KG1 (cell line): ENCODE measurements at regions not wholly inside any gene's neighbourhood (a gene's known extent, or its start where the extent isn't known, plus 50 kb on each side); places are given as distances from the start of the nearest gene placed in this dataset.

ENCODE experiments used
- DNase-seq: peaks from one replicate; lab custom pipeline; 2025; lab: John Stamatoyannopoulos, UW

DNA sequence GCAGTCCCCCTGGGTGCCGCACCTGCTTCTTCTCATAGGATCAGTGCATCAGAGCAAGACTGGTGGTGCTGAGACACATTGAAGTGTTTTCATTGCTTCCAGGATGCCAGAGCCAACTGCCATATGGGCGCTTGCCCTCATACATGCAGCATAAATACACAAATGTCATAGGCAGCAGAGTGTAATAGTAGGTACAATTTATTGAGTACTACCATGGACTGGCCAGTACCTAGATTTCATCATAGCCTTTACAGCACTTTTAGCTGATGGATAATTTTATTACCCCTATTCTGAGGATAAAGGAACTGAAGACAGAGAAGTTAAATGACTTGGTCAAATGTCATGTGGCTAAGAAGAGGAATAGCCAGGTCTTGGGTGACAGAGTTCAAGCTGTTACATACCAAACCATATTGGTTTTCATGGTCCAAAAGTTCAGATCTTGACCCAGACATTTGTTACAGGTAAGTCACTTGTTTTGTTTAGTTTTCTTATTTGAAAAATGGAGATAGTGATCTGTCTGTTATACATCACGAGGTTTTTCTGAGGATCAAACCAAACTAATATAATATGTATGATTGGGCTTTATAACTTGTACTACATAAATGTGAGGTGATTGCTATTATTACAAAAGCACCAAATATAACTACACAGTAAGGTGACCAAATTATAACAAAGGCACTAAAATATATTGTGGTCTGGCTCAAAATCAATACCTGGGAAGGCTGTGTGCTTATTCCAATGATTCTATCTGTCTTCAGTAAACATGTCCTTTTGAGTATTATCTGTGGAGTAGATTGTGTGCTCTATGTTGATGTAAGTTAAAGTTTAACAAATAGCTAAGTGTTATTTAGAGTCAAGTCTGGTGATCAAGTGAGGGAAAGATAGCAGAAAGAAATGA, 151.9 kb upstream of the CYRIA start:
- no peak for DNase-seq

DNA sequence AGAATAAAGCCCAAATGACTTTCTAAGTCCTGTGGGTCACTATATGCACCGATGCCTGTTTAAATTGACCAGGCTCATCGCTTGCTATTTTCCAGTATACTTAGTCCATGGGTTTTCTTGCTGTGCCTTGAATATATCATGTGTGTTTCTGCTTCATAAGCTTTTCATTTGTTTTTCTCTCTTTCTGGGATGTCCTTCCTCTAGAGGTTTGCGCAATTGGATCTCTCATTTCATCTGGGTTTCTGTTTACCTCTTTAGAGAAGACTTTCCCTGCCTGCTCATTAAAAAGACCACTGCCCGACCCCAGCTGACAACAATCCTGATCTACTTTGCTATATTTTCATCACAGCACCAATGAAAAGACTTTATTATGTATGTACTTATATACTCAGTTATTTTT, 150.9 kb upstream of the CYRIA start:
- no peak for DNase-seq

DNA sequence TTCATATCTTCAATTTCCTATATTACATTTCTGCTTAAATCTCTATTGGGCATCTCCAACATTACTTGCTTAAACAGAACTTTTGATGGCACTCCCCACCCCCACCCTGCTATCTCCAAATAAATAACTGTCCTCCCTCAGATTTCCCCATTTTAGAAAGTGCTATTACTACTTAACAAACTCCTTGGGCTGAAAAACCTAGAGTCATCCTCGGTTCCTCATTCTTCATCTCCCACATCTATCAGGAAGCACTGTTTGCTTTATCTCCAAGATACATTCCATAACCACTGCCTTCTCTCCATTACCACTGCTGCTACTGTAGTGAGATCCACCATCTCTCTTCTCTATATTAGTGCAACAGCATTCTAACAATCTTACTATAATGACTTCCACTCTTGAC, 150.4 kb upstream of the CYRIA start:
- DNase-seq = no peak

DNA sequence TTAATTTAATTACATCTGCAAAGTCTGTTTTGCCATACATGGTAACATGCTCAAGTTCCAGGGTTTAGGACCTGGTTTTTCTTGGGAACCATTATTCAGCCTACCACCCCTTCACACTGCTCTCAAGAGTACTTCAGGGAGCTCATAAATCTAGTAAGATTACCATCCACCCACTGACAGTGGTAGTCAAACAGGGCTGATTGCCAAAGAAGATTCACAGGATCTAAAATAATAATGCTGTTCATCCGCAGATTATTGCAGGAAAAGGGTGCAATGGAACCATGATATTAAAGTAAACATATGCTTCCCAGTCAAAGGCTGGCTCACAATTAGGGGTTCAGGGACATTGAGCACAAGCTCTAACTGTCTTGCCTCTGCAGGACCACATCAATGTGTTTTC, 148.0 kb upstream of the CYRIA start:
- DNase-seq = no peak

DNA sequence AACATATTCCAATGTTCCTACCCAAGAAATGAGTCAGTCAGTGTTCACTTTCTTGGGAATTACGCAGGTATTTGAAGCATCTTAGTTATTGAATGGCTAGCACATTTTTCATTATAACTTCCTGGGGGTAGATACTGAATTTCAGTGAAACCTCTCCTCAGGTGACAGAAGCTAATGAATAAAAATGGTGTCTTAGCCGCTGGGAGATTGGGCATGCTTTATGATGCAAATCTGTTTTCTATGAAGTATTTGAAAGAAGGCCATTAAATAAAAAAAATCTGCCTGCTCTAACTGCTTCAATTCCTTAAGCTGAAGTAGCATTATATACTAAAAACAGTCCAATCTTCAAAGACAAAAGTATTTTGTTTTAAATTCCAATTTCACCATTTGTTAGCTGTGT, 132.8 kb upstream of the CYRIA start:
- DNase-seq = no peak

DNA sequence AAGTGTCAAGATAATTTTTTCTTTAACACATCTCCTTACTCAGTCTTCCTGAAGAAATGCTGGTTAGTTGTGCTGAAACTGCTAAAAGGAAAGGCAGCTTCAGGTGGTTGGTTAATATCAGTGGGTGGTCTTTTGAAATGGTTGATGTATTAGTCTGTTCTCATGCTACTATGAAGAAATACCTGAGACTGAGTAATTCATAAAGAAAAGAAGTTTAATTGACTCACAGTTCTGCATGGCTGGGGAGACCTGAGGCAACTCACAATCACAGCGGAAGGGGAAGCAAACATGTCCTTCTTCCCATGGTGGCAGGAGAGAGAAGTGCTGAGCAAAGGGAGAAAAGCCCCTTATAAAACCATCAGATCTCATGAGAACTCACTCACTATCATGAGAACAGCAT, 125.9 kb upstream of the CYRIA start:
- DNase-seq = no peak

DNA sequence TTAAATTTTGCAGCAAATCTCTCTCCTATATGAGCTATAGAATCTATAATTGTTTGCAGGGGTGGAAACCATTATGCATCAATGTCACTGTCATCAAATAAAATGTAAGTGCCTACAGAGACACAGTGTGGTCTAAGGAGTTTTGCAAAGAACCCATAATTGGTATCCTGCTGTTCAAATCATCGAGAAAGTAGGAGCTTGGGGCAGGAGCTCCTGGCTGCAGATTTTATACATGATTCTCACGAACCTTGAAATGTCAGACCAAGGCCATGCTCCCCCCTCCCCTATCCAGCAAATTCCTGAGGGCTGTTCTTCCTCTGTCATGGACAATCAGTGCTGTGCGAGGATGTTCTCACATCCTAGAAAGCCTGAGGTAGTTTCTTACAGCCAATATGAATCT, 119.5 kb upstream of the CYRIA start:
- DNase-seq = no peak

DNA sequence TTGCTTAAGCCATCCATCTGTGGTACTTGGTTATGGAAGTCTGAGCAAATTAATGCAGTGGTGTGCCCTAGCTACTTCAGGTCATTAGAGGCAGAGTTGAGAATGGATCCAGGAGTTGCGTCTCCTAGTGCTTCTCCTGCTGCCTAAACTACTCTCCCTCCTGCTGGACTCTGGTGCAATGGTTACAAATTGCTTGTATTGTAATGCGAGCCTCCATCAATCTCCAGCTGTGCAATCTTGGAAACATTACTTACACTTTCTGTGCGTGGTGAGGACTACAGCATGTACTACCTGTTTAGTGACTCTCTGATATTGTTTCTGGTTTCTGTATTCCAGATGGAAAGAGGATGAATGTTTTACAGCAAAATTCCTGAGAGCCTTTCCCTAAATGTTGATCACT, 119.0 kb upstream of the CYRIA start:
- DNase-seq = no peak

DNA sequence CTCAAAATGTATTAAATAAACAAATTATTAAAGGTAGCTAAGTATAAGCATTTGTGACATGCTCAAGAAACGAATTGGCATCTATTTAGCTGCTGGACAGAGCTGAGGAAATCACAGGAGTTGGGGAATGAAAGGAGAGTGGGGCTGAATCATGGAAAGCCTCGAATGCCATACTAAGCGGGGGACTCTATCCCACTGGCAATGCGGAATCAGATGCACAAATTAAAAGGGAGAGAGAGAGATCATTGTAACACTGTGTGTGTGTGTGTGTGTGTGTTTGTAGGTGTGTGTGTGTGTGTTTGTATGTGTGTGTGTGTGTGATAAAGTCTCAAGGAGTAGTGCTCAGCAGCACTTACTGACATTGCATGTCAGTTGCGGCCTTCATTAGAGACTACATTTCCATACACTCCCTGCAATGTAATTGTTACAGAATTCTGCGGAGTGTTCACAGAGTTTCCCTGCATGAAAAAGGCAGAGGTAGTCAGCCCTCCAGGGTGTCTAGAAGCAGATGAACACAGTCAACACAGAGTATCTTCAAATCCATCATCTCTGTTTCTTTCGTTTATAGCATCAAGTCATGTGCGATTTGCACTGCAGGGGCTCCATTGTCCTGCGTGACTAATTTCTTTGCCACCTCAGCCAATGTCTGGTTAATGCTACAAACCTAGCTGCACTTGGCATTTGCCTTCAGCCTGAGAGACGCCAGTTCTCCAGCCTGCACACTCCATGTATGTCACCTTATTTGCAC, 111.7 kb upstream of the CYRIA start:
- no peak for DNase-seq

DNA sequence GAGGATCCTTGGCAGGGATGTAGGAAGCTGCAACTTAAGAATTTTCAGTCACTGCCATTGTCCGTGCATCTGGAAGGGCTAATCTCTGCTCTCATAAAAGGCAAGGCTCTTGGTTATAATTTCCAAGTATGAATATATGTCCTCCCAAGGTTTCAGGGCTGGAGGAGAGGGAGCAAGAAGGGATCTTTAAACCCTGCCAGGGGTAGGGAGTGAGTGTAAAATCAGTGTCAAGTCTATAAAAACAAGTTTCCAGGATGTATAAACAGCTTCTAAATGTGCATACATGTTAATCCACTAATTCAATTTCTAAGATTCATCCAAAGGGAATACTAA, 110.2 kb upstream of the CYRIA start:
- DNase-seq = no peak

DNA sequence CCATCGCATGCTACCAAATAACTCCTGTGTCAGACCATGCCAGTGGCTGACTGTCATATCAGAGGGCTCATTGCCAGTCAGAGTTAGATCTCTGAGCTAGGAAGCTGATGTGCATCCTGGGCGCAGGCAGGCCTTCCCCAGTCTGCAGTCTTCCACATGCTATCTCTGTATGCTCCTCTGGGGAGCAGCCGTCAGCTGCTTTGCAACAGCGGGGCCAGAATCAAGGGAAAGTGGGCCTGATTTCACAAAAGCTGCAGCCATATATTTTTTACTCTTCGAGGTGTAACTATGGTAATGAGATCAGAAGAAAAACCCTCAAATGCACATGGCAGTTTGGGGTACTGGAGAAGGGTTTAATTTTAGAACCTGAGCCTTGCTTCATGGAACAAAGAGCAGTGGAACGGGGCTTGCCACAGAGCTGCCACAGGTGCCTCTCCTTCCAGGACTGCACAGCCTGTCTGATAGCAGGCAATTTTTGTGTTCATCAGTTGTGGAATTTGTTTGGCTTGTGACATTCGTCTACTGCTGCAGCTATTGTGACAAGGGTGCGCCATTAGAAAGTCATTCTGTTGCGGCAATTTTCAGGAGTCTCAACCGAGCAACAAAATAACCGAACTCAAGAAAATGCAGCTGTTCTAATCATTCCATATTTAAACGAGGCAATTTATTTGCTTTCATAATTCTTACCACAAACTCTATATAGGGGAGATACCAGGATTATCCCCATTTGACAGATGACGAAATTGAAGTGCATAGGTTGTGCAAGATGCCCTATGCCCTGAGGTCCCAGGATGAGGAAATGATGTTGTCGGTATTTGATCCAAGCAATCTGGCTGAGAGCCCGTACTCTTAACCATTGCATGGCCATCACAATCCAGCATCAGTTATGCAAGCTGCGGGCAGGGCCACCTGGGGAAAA, 109.6 kb upstream of the CYRIA start:
- DNase-seq = no peak

DNA sequence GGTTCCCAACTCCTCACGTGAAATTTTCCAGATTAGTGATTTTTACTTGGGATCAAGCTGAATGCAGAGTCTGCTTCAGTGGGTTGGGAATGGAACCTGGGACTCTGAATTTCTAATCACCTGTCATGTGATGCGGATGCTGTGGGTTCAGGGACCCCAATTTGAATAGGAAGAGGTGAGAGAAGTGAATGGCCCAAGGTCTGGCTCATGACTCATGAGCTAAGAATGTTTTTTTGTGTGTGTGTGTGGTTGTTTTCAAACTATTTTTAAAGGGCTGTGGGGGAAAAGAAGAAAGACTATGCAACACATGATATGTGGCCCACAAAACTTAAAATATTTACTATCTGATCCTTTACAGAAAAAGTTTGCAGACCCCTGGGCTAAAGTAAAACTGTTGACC, 108.5 kb upstream of the CYRIA start:
- no peak for DNase-seq

DNA sequence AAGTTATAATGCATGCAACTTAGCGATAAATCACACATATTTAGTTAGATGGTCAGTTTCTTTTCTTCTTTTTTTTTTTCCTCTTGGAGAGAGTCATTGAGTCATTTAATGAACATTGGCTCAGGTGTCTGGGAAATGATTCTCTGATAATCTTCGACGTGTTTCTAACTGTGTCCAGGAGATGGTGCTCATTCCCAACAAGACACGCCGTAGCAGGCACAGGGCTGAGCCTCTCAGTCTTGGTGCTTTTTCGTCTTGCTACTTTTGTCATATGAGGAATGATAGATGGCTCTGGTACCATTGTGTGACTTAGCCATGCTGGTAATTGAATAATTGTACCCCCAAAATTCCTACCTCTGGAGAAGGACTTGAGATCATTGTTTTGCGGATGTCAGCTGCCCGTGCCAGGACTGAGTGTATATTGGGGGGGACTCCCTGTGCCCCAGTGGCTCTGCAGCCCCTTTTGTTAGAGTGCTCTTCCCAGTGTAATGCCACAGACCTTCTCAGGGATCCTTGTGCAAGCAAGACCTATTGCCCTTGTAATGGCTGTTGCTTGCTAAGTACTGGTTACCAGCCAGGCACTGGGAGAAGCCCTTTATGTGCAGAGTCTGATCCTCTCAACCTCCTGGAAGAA, 107.6 kb upstream of the CYRIA start:
- DNase-seq = peak; percentile 14

DNA sequence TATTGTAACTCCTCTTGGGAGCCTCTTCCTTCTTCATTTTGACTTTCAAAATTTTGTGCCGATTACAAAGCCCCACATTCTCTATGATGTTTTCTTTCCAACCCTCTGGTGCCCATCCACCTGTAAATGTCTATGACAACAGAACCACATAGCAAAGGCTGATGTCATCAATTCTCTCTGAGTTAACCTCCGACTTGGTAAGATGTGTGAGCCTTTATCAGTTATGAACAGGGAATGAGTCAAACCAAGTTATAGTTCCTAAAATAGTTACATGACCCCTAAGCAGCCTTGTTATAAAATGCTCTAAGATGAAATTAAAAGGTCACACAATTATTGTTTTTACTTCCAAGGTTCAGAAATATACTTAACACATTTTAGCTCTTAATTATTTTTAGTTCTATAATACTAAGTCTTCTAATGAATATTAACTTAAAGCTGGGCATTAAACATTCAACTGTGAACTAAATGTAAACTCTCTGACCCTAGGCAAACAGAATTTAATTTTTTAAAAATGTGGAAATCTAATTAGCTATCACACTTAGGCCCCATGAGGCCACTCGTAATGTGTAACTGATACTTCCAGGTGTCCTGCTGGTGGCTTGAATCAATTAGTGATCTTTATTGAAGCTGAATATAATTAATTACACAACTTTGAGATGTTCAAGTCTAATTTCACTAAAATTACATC, 102.3 kb upstream of the CYRIA start:
- no peak for DNase-seq

DNA sequence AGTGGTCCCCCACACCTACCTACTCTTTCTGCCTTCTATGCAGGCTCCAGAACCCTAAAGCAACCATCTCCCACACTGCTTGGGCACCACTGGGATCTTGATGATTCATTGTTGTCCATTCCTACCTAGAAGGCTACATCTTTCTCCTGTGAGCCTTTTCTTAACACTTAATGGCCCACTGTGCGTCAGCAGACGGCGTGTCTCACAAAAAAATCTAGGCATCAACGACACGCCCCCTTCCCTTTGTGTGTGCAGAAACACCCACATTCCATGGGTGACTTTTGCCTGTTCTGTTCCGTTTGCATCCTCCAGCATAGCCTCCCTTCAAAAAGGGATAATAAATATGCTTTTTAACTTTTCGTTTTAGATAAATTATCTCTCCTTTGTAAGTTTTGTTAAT, 99.7 kb upstream of the CYRIA start:
- no peak for DNase-seq

DNA sequence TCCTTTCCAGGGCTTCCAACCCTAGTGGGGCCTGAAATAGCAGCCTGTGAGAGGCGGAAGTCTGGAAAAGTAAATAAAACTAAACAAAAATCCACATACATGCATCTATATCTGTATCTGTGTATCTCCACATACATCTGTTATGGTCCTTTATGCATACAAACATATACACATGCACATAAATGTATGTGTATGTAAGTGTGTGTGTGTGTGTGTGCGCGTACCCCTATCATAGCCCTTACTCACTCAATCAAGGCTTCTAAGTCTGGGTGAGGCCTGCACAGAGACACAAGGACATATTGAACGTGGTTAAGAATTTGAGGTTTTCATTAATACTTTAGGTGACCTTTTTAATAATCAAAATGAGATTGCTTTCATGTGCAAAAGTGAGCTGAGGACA, 98.9 kb upstream of the CYRIA start:
- DNase-seq = no peak

DNA sequence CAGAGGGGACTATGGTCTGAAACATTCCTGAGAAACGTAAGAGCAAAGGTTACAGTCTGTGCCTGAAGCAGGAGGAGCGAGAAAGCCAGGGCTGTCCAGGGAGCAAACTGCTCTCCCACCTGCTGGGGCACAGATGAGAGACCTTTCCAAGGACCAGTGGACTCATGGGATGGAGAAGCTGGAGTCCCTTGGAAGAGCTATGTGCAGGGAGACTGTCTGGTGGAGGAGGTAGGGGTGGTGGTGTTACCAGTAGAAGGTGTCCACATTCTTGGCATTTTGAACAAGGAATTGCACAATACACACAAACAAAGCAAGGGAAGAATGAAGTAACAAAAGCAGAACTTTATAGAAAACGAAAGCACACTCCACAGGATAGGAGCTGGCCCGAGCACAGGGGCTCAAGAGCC, 97.9 kb upstream of the CYRIA start:
- no peak for DNase-seq

DNA sequence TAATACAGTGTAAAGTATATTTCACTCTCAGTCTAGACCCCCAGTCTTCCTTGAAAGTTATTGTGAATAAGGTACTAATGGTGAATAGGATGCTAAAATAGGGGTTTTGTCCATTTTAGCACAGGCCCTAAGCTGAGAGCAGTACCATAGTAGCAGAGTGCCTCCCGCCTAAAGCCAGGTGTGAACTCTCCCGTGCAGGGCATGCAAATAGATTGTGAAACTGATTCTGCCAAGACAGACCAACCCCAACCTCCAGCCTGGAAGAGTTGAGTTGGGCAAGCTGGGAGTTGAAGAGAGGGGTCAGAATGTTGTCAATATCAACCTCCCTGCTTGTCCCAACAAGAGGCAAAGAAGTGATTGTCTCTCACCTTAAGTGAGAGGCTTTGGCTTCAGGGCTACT, 97.4 kb upstream of the CYRIA start:
- DNase-seq = no peak

DNA sequence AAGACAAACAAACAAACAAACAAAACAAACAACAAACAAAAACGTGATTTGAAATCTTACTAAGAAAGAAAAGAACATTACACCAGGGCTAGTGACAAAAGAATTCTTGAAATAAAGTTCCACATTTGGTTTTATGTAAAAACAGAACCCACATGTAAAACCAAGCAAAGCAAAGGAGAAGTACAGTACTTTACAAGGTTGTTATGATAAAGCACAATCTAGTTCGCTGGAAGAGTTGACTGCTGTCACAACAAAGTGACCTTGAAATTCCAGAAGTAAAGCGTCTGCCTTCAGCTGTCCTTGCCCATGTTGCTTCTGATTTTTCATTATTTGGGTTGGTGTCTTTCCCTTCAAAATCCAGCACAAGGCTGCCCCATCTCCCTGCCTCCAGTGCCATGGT, 94.8 kb upstream of the CYRIA start:
- no peak for DNase-seq

DNA sequence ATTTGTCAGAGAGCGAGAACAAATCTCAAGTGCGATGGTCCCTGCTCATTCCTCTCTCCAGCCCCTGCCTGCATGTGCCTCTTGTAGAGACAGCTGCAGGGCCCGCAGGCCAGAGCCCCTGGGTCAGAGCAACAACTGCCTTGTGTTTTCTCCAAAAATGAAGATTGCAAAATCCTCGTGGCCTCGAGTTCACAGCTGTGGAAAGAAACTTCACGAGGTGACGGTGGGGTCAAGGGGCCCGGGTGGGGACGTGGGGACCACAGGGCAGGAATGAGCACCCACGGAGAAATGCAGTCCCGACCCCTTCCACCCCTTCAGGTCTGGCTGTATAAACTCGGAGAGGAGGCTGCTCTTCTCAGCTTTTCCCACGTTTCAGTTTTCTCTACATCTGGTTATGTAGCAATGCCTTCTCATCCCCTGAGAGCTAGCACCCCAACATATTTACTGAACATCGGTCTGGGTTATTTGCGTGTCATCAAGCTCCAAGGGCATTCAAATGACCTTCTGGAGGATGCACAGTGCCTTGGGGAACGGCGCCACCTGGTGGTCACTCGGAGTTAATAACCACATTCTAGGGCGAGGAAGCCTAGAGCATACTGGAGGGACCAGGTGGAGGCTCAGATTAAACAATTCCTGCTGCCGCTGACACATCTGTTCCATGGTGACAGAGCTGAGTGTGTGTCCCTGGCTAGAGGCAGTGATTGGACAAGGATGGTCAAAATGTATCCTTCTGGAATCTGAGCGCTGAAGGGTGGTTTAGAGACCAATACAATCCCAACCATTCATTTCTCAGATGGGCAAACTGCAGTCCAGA, 91.4 kb upstream of the CYRIA start:
- peak; percentile 33 for DNase-seq

DNA sequence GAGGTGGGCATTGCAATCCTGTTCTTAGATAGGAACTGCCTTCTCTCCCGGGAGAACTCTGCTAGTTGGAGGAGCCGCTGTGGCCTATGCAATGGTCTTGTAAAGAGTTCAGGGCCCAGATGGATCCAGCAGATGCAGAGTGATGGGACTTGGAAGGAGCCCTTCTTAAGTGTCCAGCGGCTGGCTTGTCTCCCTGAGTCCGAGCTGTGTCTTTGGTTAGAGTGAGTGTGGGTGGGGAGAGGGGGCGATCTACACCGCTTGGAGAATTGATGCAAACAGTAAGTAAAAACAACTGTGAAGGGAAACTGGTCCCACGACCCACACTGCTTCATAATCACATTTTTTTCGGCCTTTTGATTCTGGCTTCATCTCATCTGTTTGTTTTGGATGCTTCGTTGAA, 89.8 kb upstream of the CYRIA start:
- DNase-seq = no peak
